C4-2B (cell line): ENCODE measurements at regions not wholly inside any gene's neighbourhood (a gene's known extent, or its start where the extent isn't known, plus 50 kb on each side); places are given as distances from the start of the nearest gene placed in this dataset.
"Not testable (repeated sequence)": the region's sequence is repeated elsewhere in the genome, so short reads cannot be mapped to it uniquely, and the experiment has no call there.

Source experiments
- H3K27ac ChIP-seq: fragments of 450-650 bp; 2 replicates; pipeline ENCODE4 v1.5.1; 2017
- CTCF ChIP-seq: fragments of 450-650 bp; conservative IDR thresholded peaks from 2 replicates; pipeline ENCODE4 v1.5.1; 2017; ENCODE audit warnings: mild to moderate bottlenecking
- ZFX ChIP-seq: fragments of 450-650 bp; IDR thresholded peaks from 2 replicates; pipeline ENCODE4 v1.6.1; 2017

GRCh38 chr3:144593881-144594280 lies 622.3 kb downstream of the DIPK2A start:
- TF ChIP-seq CTCF (no peak), ZFX (no peak)
- no peak overlapping the region for H3K27ac ChIP-seq

- not testable (repeated sequence) for H3K27ac ChIP-seq
Observed at GRCh38 chr3:144620236-144620635, 648.6 kb downstream of the DIPK2A start.

- no peak for TF ChIP-seq ZFX
- TF ChIP-seq CTCF: no peak
- H3K27ac ChIP-seq: no peak overlapping the region
Observed at GRCh38 chr3:144622845-144623244, 651.2 kb downstream of the DIPK2A start.

- no peak overlapping the region for H3K27ac ChIP-seq
- TF ChIP-seq CTCF: no peak
- TF ChIP-seq ZFX: no peak
Observed at GRCh38 chr3:144624656-144625055, 653.0 kb downstream of the DIPK2A start.

- no peak overlapping the region for H3K27ac ChIP-seq
- TF ChIP-seq ZFX (no peak), CTCF (no peak)
Observed at GRCh38 chr3:144626835-144627234, 655.2 kb downstream of the DIPK2A start.

GRCh38 chr3:144629381-144629780 lies 657.8 kb downstream of the DIPK2A start:
- no peak overlapping the region for H3K27ac ChIP-seq
- TF ChIP-seq ZFX: no peak
- TF ChIP-seq CTCF: no peak

- no peak overlapping the region for H3K27ac ChIP-seq
- TF ChIP-seq ZFX: no peak
- TF ChIP-seq CTCF: no peak
Observed at GRCh38 chr3:144636833-144637232, 665.2 kb downstream of the DIPK2A start.

- no peak overlapping the region for H3K27ac ChIP-seq
Observed at GRCh38 chr3:144638009-144638408, 666.4 kb downstream of the DIPK2A start.

More at GRCh38 chr3:144638009-144638408, 666.4 kb downstream of the DIPK2A start:
- no peak for TF ChIP-seq CTCF
- no peak for TF ChIP-seq ZFX
